SK-N-SH treated with all-trans-retinoic acid at 6 μM for 48 hours (cell line): ENCODE measurements at regions not wholly inside any gene's neighbourhood (a gene's known extent, or its start where the extent isn't known, plus 50 kb on each side); places are given as distances from the start of the nearest gene placed in this dataset.

Experiments used
- ATAC-seq: fragments of 200-7000 bp; cut with Tn5 transposase; 3 replicates; pipeline ENCODE4 v1.9.1; 2020; ENCODE audit warnings: mild to moderate bottlenecking, moderate library complexity
- BACH2 ChIP-seq: fragments of 250-450 bp; sonication (Bioruptor Pico); IDR thresholded peaks from 2 replicates; pipeline ENCODE4 v1.9.0; 2021; ENCODE audit warnings: mild to moderate bottlenecking, borderline replicate concordance
- CSDC2 ChIP-seq: fragments of 250-450 bp; sonication (Bioruptor Pico); IDR thresholded peaks from 2 replicates; pipeline ENCODE4 v1.5.0; 2020; ENCODE audit warnings: mild to moderate bottlenecking, moderate library complexity
- ESRRG ChIP-seq: fragments of 250-450 bp; sonication (Bioruptor Pico); IDR thresholded peaks from 2 replicates; pipeline ENCODE4 v1.6.1; 2021; ENCODE audit warnings: mild to moderate bottlenecking
- GLIS3 ChIP-seq: fragments of 250-450 bp; sonication (Bioruptor Pico); IDR thresholded peaks from 2 replicates; pipeline ENCODE4 v1.5.0; 2020; ENCODE audit warnings: mild to moderate bottlenecking, moderate library complexity
- ISL1 ChIP-seq: fragments of 250-450 bp; sonication (Bioruptor Pico); IDR thresholded peaks from 2 replicates; pipeline ENCODE4 v2.1.2; 2022; ENCODE audit warnings: mild to moderate bottlenecking, moderate library complexity
- OSR1 ChIP-seq: fragments of 250-450 bp; sonication (Bioruptor Pico); IDR thresholded peaks from 2 replicates; pipeline ENCODE4 v1.8.0; 2022; ENCODE audit warnings: moderate library complexity, mild to moderate bottlenecking, inconsistent platforms
- PATZ1 ChIP-seq: fragments of 250-450 bp; sonication (Bioruptor Pico); IDR thresholded peaks from 2 replicates; pipeline ENCODE4 v1.8.0; 2020; ENCODE audit warnings: mild to moderate bottlenecking, moderate library complexity, borderline replicate concordance
- PPARA ChIP-seq: fragments of 250-450 bp; sonication (Bioruptor Pico); IDR thresholded peaks from 2 replicates; pipeline ENCODE4 v1.5.0; 2020; ENCODE audit warnings: mild to moderate bottlenecking, borderline replicate concordance
- RARB ChIP-seq: fragments of 250-450 bp; sonication (Bioruptor Pico); IDR thresholded peaks from 2 replicates; pipeline ENCODE4 v1.8.0; 2021; ENCODE audit warnings: mild to moderate bottlenecking, moderate library complexity
- SNAI2 ChIP-seq: fragments of 250-450 bp; sonication (Bioruptor Pico); IDR thresholded peaks from 2 replicates; pipeline ENCODE4 v1.5.0; 2020; ENCODE audit warnings: mild to moderate bottlenecking, moderate library complexity
- TOX ChIP-seq: fragments of 250-450 bp; sonication (Bioruptor Pico); IDR thresholded peaks from 2 replicates; pipeline ENCODE4 v1.8.0; 2021; ENCODE audit warnings: mild to moderate bottlenecking, moderate library complexity, borderline replicate concordance
- TSHZ2 ChIP-seq: fragments of 250-450 bp; sonication (Bioruptor Pico); IDR thresholded peaks from 2 replicates; pipeline ENCODE4 v1.5.0; 2020; ENCODE audit warnings: mild to moderate bottlenecking, moderate library complexity
- ZC3H10 ChIP-seq: fragments of 250-450 bp; sonication (Bioruptor Pico); IDR thresholded peaks from 2 replicates; pipeline ENCODE4 v1.5.1; 2021; ENCODE audit warnings: mild to moderate bottlenecking, moderate library complexity
- ZFP30 ChIP-seq: fragments of 450-650 bp; formaldehyde crosslinking; IDR thresholded peaks from 2 replicates; pipeline ENCODE4 v1.5.0; 2022; ENCODE audit warnings: mild to moderate bottlenecking, moderate library complexity
- ZNF565 ChIP-seq: fragments of 450-650 bp; formaldehyde crosslinking; conservative IDR thresholded peaks from 2 replicates; pipeline ENCODE4 v1.5.0; 2020; ENCODE audit warnings: low read depth, mild to moderate bottlenecking, moderate library complexity
- ZNF70 ChIP-seq: fragments of 450-650 bp; formaldehyde crosslinking; IDR thresholded peaks from 2 replicates; pipeline ENCODE4 v1.5.0; 2020; ENCODE audit warnings: mild to moderate bottlenecking, moderate library complexity
- ZNF8 ChIP-seq: fragments of 450-650 bp; formaldehyde crosslinking; IDR thresholded peaks from 2 replicates; pipeline ENCODE4 v1.5.0; 2020; ENCODE audit warnings: mild to moderate bottlenecking, moderate library complexity
- TF ChIP-seq, protein P1 (sequence below): fragments of 250-450 bp; sonication (Bioruptor Pico); IDR thresholded peaks from 2 replicates; pipeline ENCODE4 v1.5.1; 2020; ENCODE audit warnings: low read depth, mild to moderate bottlenecking, moderate library complexity
- TF ChIP-seq, protein P2 (sequence below): fragments of 250-450 bp; sonication (Bioruptor Pico); IDR thresholded peaks from 2 replicates; pipeline ENCODE4 v1.8.0; 2021; ENCODE audit warnings: low read depth, mild to moderate bottlenecking, moderate library complexity, borderline replicate concordance

- TF ChIP-seq ISL1 (no peak), ZC3H10 (no peak), SNAI2 (CRISPR knock-in tag) (no peak), ZNF565 (CRISPR knock-in tag) (no peak)
- no peak for ATAC-seq
These were observed 167.0 kb upstream of the DMRTA1 start for GRCh38 chr9:22279636-22280035.

DNA sequence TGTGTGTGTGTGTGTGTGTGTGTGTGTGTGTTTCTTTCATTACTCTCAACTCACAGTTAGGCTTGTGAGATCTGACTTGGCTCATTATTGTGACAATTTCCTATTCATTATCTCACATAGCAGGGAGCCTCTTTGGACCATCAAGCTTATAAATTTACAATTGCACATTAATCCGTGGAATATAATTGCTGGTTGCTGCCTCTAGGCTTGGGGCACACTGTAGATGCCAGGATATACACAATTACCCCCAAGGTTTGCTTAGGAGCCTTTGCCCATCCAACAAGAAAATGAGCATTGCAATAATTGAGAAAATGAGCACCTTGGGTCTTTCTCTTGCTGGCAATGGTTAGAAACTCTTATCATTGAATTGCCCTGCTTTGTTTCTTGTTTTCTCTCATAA, 161.6 kb upstream of the DMRTA1 start:
- ATAC-seq = no peak
- TF ChIP-seq RARB (CRISPR knock-in tag) (no peak), ESRRG (CRISPR knock-in tag) (no peak), CSDC2 (CRISPR knock-in tag) (no peak), ZNF565 (CRISPR knock-in tag) (no peak), TOX (CRISPR knock-in tag) (no peak), BACH2 (CRISPR knock-in tag) (no peak), ZFP30 (CRISPR knock-in tag) (no peak), ISL1 (no peak), PATZ1 (CRISPR knock-in tag) (no peak), ZNF8 (CRISPR knock-in tag) (no peak), TSHZ2 (CRISPR knock-in tag) (no peak), ZC3H10 (no peak)
- TF ChIP-seq, protein P1, sequence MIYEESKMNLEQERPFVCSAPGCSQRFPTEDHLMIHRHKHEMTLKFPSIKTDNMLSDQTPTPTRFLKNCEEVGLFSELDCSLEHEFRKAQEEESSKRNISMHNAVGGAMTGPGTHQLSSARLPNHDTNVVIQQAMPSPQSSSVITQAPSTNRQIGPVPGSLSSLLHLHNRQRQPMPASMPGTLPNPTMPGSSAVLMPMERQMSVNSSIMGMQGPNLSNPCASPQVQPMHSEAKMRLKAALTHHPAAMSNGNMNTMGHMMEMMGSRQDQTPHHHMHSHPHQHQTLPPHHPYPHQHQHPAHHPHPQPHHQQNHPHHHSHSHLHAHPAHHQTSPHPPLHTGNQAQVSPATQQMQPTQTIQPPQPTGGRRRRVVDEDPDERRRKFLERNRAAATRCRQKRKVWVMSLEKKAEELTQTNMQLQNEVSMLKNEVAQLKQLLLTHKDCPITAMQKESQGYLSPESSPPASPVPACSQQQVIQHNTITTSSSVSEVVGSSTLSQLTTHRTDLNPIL (CRISPR knock-in tag) = no peak
- TF ChIP-seq, protein P2, sequence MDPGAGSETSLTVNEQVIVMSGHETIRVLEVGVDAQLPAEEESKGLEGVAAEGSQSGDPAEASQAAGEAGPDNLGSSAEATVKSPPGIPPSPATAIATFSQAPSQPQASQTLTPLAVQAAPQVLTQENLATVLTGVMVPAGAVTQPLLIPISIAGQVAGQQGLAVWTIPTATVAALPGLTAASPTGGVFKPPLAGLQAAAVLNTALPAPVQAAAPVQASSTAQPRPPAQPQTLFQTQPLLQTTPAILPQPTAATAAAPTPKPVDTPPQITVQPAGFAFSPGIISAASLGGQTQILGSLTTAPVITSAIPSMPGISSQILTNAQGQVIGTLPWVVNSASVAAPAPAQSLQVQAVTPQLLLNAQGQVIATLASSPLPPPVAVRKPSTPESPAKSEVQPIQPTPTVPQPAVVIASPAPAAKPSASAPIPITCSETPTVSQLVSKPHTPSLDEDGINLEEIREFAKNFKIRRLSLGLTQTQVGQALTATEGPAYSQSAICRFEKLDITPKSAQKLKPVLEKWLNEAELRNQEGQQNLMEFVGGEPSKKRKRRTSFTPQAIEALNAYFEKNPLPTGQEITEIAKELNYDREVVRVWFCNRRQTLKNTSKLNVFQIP (CRISPR knock-in tag) = no peak

- TF ChIP-seq ZNF8 (CRISPR knock-in tag) (no peak), CSDC2 (CRISPR knock-in tag) (no peak), PPARA (CRISPR knock-in tag) (no peak), TSHZ2 (CRISPR knock-in tag) (no peak), RARB (CRISPR knock-in tag) (no peak), OSR1 (CRISPR knock-in tag) (no peak)
- no peak for ATAC-seq
These were observed 160.0 kb upstream of the DMRTA1 start for GRCh38 chr9:22286661-22287060.

- no peak for TF ChIP-seq RARB (CRISPR knock-in tag)
- no peak for TF ChIP-seq ISL1
- no peak for TF ChIP-seq ZC3H10
- no peak for TF ChIP-seq GLIS3 (CRISPR knock-in tag)
- no peak for TF ChIP-seq ZNF70 (CRISPR knock-in tag)
- TF ChIP-seq, protein P1 (CRISPR knock-in tag) = no peak
- TF ChIP-seq BACH2 (CRISPR knock-in tag) = no peak
- TF ChIP-seq TSHZ2 (CRISPR knock-in tag) = no peak
- TF ChIP-seq ZNF565 (CRISPR knock-in tag) = no peak
- TF ChIP-seq ZFP30 (CRISPR knock-in tag) = no peak
- TF ChIP-seq PPARA (CRISPR knock-in tag) = no peak
- TF ChIP-seq CSDC2 (CRISPR knock-in tag) = no peak
- ATAC-seq = no peak
These were observed 158.0 kb upstream of the DMRTA1 start for GRCh38 chr9:22288661-22289060.
